ENCODE measurements at regions not wholly inside any gene's neighbourhood (a gene's known extent, or its start where the extent isn't known, plus 50 kb on each side); places are given as distances from the start of the nearest gene placed in this dataset.

DNA sequence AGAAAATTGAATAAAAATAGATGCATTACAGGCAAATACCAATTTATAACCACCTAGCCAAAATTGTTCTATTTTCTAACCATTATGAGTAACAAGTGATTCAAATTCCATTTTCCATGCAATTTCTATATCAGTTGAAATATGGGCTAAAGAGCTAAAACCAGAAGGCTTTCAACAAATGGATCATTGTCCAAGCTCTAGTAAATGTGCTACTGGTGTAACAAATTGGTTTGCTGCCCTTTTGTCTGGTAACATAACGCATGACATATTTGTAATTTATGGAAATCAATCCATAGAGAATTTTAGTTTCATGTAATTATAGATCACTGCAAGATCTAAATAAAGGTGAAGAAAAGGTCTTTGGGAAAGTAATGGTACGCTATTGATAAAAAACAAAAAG, 708.0 kb upstream of the GRAMD2B start:
- no peaks in the 10 kb centered on the region for H3K4me1 ChIP-seq (ENCODE audit: control insufficient read depth, extremely low read depth, insufficient read depth, low read length)
- no peak overlapping the region for H3K9ac ChIP-seq (replicated peaks; ENCODE audit: extremely low read depth, insufficient read depth, low read length)
- ChIA-PET CTCF (no interaction called here), POLR2A (no interaction called here)
- H3K36me3 ChIP-seq (ENCODE audit: control insufficient read depth in 2 of 2, extremely low read depth in 1 of 2, insufficient read depth in 2 of 2, low read length in 2 of 2), result no peaks in the 10 kb centered on the region
- FAIRE-seq (no peak), DNase-seq (ENCODE audit: low read depth, low spot score) (no peak)
- intact Hi-C loops (cut with micrococcal nuclease), result no loop called here
- no peaks in the 10 kb centered on the region for H3K9me1 ChIP-seq (replicated peaks; ENCODE audit: control insufficient read depth, extremely low read depth, insufficient read depth, low read length)
- no TSS peak for BruUV-seq (replicated peaks)
- no peak overlapping the region for H3K27ac ChIP-seq (ENCODE audit: insufficient read depth, low read depth, low read length)
- H3K9me3 ChIP-seq (replicated peaks; ENCODE audit: control insufficient read depth, insufficient read depth, low read length), result no peaks in the 10 kb centered on the region
- no peak overlapping the region for H2AFZ ChIP-seq (ENCODE audit: low read depth, low read length)
- no peak overlapping the region for H3K4me3 ChIP-seq (replicated peaks in 1 of 3; ENCODE audit: insufficient read depth in 1 of 3, low read depth in 1 of 3, low read length in 3 of 3)
- TF ChIP-seq POLR2A (IDR thresholded peaks at IDR 0.05; ENCODE audit: low read depth, low read length) (no peak), FOS (IDR thresholded peaks at IDR 0.05; ENCODE audit: borderline replicate concordance, insufficient read depth, low read length) (no peak), EZH2 (IDR thresholded peaks at IDR 0.05; ENCODE audit: borderline replicate concordance, low read depth, low read length, severe bottlenecking) (no peak), MYC (IDR thresholded peaks at IDR 0.05; ENCODE audit: low read depth, low read length) (no peak), GATA2 (IDR thresholded peaks at IDR 0.05; ENCODE audit: insufficient read depth, insufficient read length, low read depth, low read length) (no peak), POLR2AphosphoS5 (IDR thresholded peaks at IDR 0.05; ENCODE audit: insufficient read depth, low read depth, low read length) (no peak), JUN (IDR thresholded peaks at IDR 0.05; ENCODE audit: borderline replicate concordance, insufficient read depth, insufficient read length, low read depth) (no peak)
- TF ChIP-seq, protein P1, sequence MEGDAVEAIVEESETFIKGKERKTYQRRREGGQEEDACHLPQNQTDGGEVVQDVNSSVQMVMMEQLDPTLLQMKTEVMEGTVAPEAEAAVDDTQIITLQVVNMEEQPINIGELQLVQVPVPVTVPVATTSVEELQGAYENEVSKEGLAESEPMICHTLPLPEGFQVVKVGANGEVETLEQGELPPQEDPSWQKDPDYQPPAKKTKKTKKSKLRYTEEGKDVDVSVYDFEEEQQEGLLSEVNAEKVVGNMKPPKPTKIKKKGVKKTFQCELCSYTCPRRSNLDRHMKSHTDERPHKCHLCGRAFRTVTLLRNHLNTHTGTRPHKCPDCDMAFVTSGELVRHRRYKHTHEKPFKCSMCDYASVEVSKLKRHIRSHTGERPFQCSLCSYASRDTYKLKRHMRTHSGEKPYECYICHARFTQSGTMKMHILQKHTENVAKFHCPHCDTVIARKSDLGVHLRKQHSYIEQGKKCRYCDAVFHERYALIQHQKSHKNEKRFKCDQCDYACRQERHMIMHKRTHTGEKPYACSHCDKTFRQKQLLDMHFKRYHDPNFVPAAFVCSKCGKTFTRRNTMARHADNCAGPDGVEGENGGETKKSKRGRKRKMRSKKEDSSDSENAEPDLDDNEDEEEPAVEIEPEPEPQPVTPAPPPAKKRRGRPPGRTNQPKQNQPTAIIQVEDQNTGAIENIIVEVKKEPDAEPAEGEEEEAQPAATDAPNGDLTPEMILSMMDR (IDR thresholded peaks at IDR 0.05; ENCODE audit: extremely low read depth in 1 of 2, insufficient read depth in 1 of 2, low read depth in 1 of 2, low read length in 2 of 2), result no peak
- TF ChIP-seq, protein P2, sequence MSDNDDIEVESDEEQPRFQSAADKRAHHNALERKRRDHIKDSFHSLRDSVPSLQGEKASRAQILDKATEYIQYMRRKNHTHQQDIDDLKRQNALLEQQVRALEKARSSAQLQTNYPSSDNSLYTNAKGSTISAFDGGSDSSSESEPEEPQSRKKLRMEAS (IDR thresholded peaks at IDR 0.05; ENCODE audit: insufficient read depth, insufficient read length), result no peak
- H3K27me3 ChIP-seq (ENCODE audit: control insufficient read depth in 2 of 2, insufficient read depth in 2 of 2, low read length in 2 of 2), result no peaks in the 10 kb centered on the region
- dilution Hi-C loops (cut with MboI; ENCODE audit: extremely low pct_ligation_motif_present, low sequenced_read_pairs), result no loop called here
- H3K79me2 ChIP-seq (ENCODE audit: control insufficient read depth, insufficient read depth, low read length), result no peaks in the 10 kb centered on the region
- H3K4me2 ChIP-seq (ENCODE audit: insufficient read depth, low read length), result no peak overlapping the region
- H4K20me1 ChIP-seq (replicated peaks; ENCODE audit: control insufficient read depth, extremely low read depth, insufficient read depth, low read length), result no peaks in the 10 kb centered on the region

Data from endothelial cell of umbilical vein (primary cell).